ENCODE measurements at regions not wholly inside any gene's neighbourhood (a gene's known extent, or its start where the extent isn't known, plus 50 kb on each side); places are given as distances from the start of the nearest gene placed in this dataset.
"Not testable (repeated sequence)": the region's sequence is repeated elsewhere in the genome, so short reads cannot be mapped to it uniquely, and the experiment has no call there.

GRCh38 chr9:75282047-75282446 lies 193.7 kb downstream of the OSTF1 start:
- DNase-seq = no peak

GRCh38 chr9:75289332-75289731 lies 201.0 kb downstream of the OSTF1 start:
- no peak for DNase-seq

GRCh38 chr9:75299324-75299723 lies 211.0 kb downstream of the OSTF1 start:
- no peak for DNase-seq

GRCh38 chr9:75333624-75334023 lies 245.3 kb downstream of the OSTF1 start:
- DNase-seq = peak; percentile 10

- no peak for DNase-seq
Observed at GRCh38 chr9:75358846-75359245, 270.5 kb downstream of the OSTF1 start.

- DNase-seq = no peak
Observed at GRCh38 chr9:75359638-75360037, 271.3 kb downstream of the OSTF1 start.

GRCh38 chr9:75360252-75360651 lies 271.9 kb downstream of the OSTF1 start:
- DNase-seq = no peak

- not testable (repeated sequence) for DNase-seq
Observed at GRCh38 chr9:75362446-75362845, 274.1 kb downstream of the OSTF1 start.

- no peak for DNase-seq
Observed at GRCh38 chr9:75365196-75365595, 276.9 kb downstream of the OSTF1 start.

- DNase-seq = no peak
Observed at GRCh38 chr9:75369989-75370388, 281.7 kb downstream of the OSTF1 start.

GRCh38 chr9:75372499-75373268 lies 284.4 kb downstream of the OSTF1 start:
- no peak for DNase-seq

- no peak for DNase-seq
Observed at GRCh38 chr9:75376680-75377254, 288.5 kb downstream of the OSTF1 start.

- DNase-seq = no peak
Observed at GRCh38 chr9:75378036-75378435, 289.7 kb downstream of the OSTF1 start.

- no peak for DNase-seq
Observed at GRCh38 chr9:75378926-75379325, 290.6 kb downstream of the OSTF1 start.

- no peak for DNase-seq
Observed at GRCh38 chr9:75382126-75382525, 293.8 kb downstream of the OSTF1 start.

GRCh38 chr9:75383420-75384034 lies 295.2 kb downstream of the OSTF1 start:
- DNase-seq = not testable (repeated sequence)

- DNase-seq = no peak
Observed at GRCh38 chr9:75385236-75385635, 296.9 kb downstream of the OSTF1 start.

GRCh38 chr9:75389101-75389500 lies 300.8 kb downstream of the OSTF1 start:
- no peak for DNase-seq

- no peak for DNase-seq
Observed at GRCh38 chr9:75390951-75391350, 302.6 kb downstream of the OSTF1 start.

GRCh38 chr9:75391497-75391896 lies 303.2 kb downstream of the OSTF1 start:
- no peak for DNase-seq

GRCh38 chr9:75395336-75395735 lies 307.0 kb downstream of the OSTF1 start:
- no peak for DNase-seq

GRCh38 chr9:75397836-75398235 lies 309.5 kb downstream of the OSTF1 start:
- no peak for DNase-seq

GRCh38 chr9:75408391-75408790 lies 320.1 kb downstream of the OSTF1 start:
- no peak for DNase-seq
